ENCODE measurements at regions not wholly inside any gene's neighbourhood (a gene's known extent, or its start where the extent isn't known, plus 50 kb on each side); places are given as distances from the start of the nearest gene placed in this dataset.
"Not testable (repeated sequence)": the region's sequence is repeated elsewhere in the genome, so short reads cannot be mapped to it uniquely, and the experiment has no call there.

DNA sequence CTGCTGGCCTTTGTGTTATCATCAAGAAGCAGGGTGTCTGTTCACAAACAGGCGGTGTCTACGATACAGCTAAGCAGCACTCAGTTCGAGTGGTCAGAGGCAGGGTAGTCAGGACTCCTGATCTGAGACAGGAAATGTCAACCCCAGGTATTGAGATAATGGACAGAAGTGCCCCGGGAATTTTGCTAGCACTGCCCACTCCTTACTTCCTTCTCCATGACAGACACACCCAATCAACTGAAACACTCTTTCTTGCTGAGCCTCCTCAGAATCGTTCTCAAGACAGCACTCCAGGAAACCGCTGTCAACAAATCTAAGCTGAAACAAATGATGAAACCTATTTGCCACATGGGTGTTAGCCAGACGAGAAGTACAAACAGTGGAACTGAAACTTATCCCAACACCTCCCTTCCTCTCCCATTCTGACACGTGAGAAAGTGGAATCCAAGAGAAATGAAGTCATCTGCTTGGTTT, 109.3 kb downstream of the GTF2IRD2B start:
- DNase-seq: not testable (repeated sequence)

- not testable (repeated sequence) for DNase-seq
These were observed 113.1 kb downstream of the GTF2IRD2B start for GRCh38 chr7:75205367-75206085.

GRCh38 chr7:75215460-75215859, 123.1 kb downstream of the GTF2IRD2B start:
- DNase-seq: not testable (repeated sequence)

DNA sequence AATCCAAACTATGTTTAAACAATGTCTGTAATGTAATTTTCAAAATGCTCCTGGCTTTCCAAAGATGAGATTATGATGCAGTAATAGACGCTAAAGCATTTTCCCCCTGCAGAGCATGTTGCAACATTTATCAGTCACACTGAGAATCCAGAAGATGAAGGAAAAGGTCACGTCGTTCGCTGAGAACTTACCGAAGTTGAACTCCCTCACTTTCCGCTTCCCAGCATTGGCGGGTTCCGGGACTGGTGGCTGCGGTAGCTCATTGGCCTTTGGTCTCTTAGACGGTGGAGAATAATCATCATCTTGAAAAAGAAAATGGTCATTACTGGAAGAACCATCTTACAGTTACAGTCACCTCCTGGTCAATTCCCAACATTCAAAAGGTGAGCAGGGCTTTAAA, 124.6 kb downstream of the GTF2IRD2B start:
- DNase-seq: not testable (repeated sequence)

DNA sequence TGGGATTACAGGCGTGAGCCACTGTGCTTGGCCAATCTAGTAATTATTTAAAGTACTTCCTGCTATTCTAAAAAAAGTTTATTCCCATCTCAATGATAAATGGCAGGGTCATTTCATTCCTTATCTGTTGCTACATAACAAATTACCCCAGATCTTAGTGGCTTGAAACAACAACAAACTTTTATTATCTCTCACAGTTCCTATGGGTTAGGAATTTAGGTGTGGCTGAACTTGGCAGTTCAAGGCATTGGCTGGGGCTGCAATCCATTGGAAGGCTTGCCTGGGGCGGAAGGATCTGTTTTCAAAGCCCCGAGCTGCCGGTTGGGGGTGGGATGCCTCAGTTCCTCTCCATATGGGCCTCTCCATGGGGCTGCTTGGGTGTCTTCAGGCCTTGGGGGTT, 133.7 kb downstream of the GTF2IRD2B start:
- DNase-seq: not testable (repeated sequence)

DNA sequence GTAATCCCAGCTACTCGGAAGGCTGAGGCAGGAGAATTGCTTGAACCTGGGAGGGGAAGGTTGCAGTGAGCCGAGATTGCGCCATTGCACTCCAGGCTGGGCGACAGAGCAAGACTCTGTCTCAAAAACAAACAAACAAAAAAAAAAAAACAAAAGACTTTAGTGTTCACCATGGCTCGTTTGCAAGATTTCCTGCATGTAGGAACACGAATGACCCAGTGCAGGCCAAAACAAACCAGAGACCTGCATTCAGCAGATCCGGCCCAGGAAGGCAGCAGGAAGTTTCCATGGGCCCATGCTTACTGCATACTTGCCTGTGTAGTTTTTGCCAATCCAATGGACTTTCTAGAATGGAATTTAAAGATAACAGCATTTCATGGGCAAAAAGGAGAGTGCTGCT, 137.2 kb downstream of the GTF2IRD2B start:
- DNase-seq: not testable (repeated sequence)

GRCh38 chr7:75230558-75230957, 138.2 kb downstream of the GTF2IRD2B start:
- not testable (repeated sequence) for DNase-seq

GRCh38 chr7:75235092-75235826, 142.9 kb downstream of the GTF2IRD2B start:
- DNase-seq: not testable (repeated sequence)

DNA sequence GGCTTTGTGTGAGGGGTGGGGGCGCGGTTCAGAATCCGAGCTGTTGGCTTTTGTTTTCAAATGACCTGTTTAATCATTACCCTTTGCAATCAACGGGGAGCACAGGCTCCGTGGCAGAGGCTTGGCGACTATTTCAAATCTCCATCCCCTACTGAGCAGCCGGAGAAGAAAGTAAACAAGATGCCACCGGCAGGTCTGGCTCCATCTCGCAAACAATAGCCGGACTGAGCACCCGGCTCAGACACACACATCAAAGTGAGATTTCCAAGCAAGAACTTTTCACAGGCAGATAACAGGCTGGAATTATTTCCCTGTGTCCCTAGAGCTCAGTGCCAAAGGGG, 143.4 kb downstream of the GTF2IRD2B start:
- not testable (repeated sequence) for DNase-seq

- DNase-seq: peak; percentile 75
These were observed 145.1 kb downstream of the GTF2IRD2B start for GRCh38 chr7:75237255-75238187.

DNA sequence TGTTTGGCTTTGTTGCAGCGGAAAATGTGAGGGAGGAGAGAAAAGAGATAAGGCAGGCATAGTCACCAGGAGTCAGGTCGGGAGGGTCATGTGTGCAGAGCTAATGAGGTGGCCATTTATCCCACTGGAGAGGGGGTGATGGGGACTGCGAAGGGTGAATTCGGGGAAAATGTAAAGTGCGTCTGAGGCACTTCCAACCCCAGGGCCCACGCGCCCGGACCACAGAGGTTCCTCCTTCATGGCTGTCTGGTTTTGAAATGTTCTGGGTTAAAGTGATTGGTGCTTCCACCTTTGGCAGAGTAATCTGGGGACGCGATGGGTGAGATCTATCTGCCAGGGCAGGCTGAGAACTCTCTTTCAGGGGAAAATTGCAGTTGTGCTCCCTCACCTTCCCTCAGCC, 145.9 kb downstream of the GTF2IRD2B start:
- not testable (repeated sequence) for DNase-seq

DNA sequence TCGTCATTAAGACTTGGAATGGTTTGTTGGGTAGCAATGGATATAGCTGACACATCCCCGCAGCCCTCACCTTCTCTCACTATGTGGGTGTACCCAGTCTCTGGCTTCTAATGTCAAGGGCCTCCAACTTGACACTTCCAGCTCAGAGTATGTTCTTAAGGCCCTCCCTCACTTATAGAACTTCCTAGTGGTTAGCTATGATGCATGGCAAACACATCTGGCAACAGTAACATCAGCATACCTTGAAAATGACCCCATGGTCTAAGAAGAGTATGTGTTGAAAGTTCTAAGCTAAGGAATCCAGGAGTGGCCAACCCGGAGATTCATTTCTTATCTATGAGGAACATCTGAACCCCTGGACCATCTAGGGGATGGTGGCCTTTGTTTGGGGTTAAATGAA, 151.2 kb downstream of the GTF2IRD2B start:
- DNase-seq: not testable (repeated sequence)

DNA sequence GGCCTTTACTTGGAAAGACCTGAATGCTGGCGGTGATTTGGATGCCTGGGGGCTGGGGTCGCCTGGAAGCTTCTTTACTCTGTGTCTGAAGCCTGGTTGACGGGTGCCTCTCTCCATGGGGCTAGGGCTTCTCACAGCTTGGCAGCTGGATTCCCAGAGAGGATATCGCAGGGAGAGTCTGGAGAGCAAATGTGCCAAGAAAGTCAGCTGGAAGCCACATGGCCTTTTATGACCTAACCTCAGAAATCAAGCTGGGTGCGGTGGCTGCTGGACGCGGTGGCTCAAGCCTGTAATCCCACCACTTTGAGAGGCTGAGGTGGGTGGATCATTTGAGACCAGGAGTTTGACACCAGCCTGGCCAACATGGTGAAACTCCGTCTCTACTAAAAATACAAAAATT, 147.2 kb upstream of the TRIM73 start:
- not testable (repeated sequence) for DNase-seq

DNA sequence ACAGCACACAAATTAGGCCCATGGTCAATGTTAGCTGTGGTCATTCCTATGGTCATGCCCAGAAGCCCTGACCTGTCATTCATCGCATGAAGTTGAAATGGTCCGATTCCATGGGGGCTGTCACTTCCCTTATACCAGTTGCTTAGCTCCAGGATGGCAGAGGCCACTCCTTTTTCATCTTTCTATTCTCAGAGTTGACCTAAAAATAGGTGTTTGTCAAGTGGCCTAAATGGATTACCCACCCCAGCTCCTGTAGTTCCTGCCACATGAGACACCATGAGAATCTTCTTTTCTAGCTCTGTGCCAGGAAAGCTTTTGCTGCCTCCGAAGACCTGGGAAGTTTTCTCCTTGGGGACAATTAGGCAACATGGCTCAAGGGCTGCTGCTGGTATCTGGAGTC, 141.2 kb upstream of the TRIM73 start:
- DNase-seq: not testable (repeated sequence)

DNA sequence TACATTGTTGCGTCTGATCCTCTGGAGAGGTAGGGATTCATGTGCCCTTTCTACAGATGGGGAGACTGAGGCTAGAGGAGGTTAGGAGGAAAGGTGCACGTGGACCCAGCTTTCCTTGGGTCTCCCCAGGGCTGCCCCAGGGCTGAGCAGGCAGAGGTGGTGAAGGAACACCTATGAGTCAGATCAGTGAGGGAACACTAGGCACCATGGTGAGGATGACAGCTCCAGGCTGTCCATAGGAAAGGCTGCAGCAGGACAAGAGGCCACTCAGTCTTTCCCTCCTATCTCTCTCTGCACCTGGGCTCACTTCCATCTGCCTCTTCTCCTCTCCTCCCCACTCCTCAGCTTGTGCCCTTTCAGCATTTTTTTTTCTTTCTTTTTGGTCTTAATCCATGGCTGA, 138.0 kb upstream of the TRIM73 start:
- DNase-seq: not testable (repeated sequence)

DNA sequence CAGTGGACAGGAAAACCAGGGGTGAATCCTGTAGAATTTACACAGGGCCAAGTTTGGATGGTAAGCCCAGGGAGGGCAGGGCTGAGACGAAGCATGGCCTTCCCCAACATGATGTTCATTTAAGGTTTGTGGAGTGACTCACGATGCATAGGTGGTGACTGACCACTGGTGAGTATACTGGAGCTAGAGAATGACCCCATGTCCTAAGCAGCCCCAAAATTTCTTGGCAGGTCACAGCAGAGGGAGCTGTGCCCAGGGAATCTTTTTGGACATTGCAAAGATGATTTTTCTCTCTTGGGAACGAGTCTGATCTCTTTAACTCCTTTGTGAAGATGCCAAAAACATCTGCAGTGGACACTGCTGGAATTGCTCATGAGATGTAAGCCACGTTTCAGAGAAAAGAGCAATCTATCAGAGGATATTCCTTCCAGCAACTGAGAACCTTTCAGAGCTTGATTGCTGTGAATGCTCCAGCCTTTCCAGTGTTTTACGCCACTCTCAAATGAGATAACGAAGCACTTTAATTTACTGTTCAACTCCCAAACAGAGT, 135.9 kb upstream of the TRIM73 start:
- not testable (repeated sequence) for DNase-seq

DNA sequence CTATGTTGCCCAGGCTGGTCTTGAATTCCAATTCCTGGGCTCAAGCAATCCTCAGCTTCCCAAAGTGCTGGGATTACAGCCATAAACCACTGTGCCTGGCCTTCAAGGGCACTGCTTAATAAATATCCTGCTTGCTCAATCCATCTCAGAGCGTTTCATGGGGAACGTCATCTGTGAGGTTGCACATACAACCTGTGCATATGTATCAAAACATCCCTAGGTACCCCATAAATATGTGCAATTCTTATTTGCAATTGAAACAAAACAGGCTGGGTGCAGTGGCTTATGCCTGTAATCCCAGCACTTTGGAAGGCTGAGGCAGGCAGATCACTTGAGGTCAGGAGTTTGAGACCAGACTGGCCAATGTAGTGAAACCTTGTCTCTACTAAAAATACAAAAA, 133.8 kb upstream of the TRIM73 start:
- DNase-seq: not testable (repeated sequence)

GRCh38 chr7:75268158-75268557, 127.3 kb upstream of the TRIM73 start:
- DNase-seq: not testable (repeated sequence)

- DNase-seq: not testable (repeated sequence)
These were observed 126.3 kb upstream of the TRIM73 start for GRCh38 chr7:75269159-75269558.

- not testable (repeated sequence) for DNase-seq
These were observed 121.3 kb upstream of the TRIM73 start for GRCh38 chr7:75274114-75274513.

Data from activated CD4-positive, alpha-beta T cell treated with anti-CD3 and anti-CD28 coated beads, Interleukin-10, Interleukin-2, amounts not matched to agents 100 ng/mL and 50 ng/mL, durations not matched to agents 16 hours and 8 hours (primary cell).